Suprapubic skin (tissue), 4 donors: ENCODE measurements at regions not wholly inside any gene's neighbourhood (a gene's known extent, or its start where the extent isn't known, plus 50 kb on each side); places are given as distances from the start of the nearest gene placed in this dataset.

Experiments used
- DNase-seq, 2 donors: peaks; one replicate each; pipeline ENCODE4 v3.0.0-alpha.2; 2019; ENCODE audit warnings: low spot score in 2 of 2
- H3K27ac ChIP-seq: fragments of 200-600 bp; sonication (generic); one replicate; pipeline ENCODE4 v1.5.1; 2019
- H3K27me3 ChIP-seq: fragments of 200-600 bp; sonication (generic); one replicate; pipeline ENCODE4 v1.5.1; 2019
- H3K36me3 ChIP-seq: fragments of 200-600 bp; sonication (generic); one replicate; pipeline ENCODE4 v1.5.1; 2019
- H3K4me1 ChIP-seq: fragments of 200-600 bp; sonication (generic); one replicate; pipeline ENCODE4 v1.5.1; 2019
- H3K4me3 ChIP-seq: fragments of 200-600 bp; sonication (generic); one replicate; pipeline ENCODE4 v1.5.1; 2019; ENCODE audit warnings: mild to moderate bottlenecking
- H3K9me3 ChIP-seq: fragments of 200-600 bp; sonication (generic); one replicate; pipeline ENCODE4 v1.5.1; 2019
- CTCF ChIP-seq, 2 donors: fragments of 200-600 bp in 1 of 2; fragments of 450-650 bp in 1 of 2; sonication (generic) in 1 of 2; IDR thresholded peaks; one replicate each; pipeline ENCODE4 v1.5.1; 2016 to 2019; ENCODE audit warnings: antibody characterized with exemption in 2 of 2, mild to moderate bottlenecking in 1 of 2, moderate library complexity in 1 of 2
- EP300 ChIP-seq: sonication (generic); formaldehyde crosslinking; IDR thresholded peaks from one replicate; pipeline ENCODE4 v1.6.1; 2017; ENCODE audit warnings: antibody characterized with exemption
- POLR2A ChIP-seq, 2 donors: fragments of 450-650 bp; IDR thresholded peaks; one replicate each; pipeline ENCODE4 v1.6.1; 2017; ENCODE audit warnings: antibody characterized with exemption in 2 of 2, mild to moderate bottlenecking in 2 of 2, moderate library complexity in 2 of 2
- POLR2AphosphoS5 ChIP-seq, 3 donors: sonication (generic); formaldehyde crosslinking; IDR thresholded peaks; one replicate each; pipeline ENCODE4 v1.6.1; 2017; ENCODE audit warnings: antibody characterized with exemption in 3 of 3
- WGBS: methylation state at CpG from one replicate; pipeline ENCODE4 v1.1.5; 2018; 5-methylcytosine and 5-hydroxymethylcytosine counted together

GRCh38 chr21:32055305-32055704, 182.5 kb downstream of the HUNK start:
- 54% methylated on average over 3 of the region's 3 CpGs for WGBS
- Histone ChIP-seq H3K4me1 (peaks cover 4% of the 10 kb centered on the region), H3K36me3 (no peaks in the 10 kb centered on the region), H3K9me3 (no peaks in the 10 kb centered on the region), H3K27ac (no peak overlapping the region), H3K4me3 (no peak overlapping the region), H3K27me3 (no peaks in the 10 kb centered on the region)
- no peak for TF ChIP-seq POLR2AphosphoS5 (IDR thresholded peaks at IDR 0.05)
- no peak for TF ChIP-seq EP300
- no peak for TF ChIP-seq POLR2A (IDR thresholded peaks at IDR 0.05)
- TF ChIP-seq CTCF (IDR thresholded peaks at IDR 0.05), result no peak
- peak in 1 of 2 donors; percentile 43 for DNase-seq
